ENCODE measurements at regions not wholly inside any gene's neighbourhood (a gene's known extent, or its start where the extent isn't known, plus 50 kb on each side); places are given as distances from the start of the nearest gene placed in this dataset.

GRCh38 chr20:58084966-58085365, 143.5 kb downstream of the ANKRD60 start:
- TF ChIP-seq CTCF (IDR thresholded peaks at IDR 0.05), result no peak
- peak in 3 of 4 donors; percentile 19 to 27 (median 25) for TF ChIP-seq POLR2AphosphoS5 (IDR thresholded peaks at IDR 0.05)
- no peak for TF ChIP-seq POLR2A (IDR thresholded peaks at IDR 0.05)
